ENCODE measurements at regions not wholly inside any gene's neighbourhood (a gene's known extent, or its start where the extent isn't known, plus 50 kb on each side); places are given as distances from the start of the nearest gene placed in this dataset.
A peak's percentile ranks its signal among the peaks of the same experiment; 100 is the strongest.
"Not testable (repeated sequence)": the region's sequence is repeated elsewhere in the genome, so short reads cannot be mapped to it uniquely, and the experiment has no call there.

DNA sequence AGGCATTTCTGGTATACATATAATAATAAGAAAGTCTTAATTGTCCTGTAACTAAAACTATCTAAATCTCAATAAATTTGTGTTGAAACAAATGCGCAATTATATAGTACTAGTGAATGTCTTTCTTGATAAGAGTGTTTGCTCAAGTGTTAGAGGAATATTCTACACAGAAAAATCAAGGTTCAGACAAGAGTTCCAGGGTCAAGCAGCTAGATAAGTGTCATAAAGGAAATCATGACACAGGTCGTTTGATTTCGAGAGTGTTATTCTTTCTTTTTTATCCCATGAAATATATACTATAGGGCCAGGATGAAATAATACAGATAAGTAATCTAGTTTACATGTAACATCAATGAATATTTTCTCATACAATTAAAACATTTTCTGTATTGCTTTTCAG, 366.1 kb downstream of the UTRN start:
- DNase-seq (ENCODE audit: low read depth, low spot score), result no peak

DNA sequence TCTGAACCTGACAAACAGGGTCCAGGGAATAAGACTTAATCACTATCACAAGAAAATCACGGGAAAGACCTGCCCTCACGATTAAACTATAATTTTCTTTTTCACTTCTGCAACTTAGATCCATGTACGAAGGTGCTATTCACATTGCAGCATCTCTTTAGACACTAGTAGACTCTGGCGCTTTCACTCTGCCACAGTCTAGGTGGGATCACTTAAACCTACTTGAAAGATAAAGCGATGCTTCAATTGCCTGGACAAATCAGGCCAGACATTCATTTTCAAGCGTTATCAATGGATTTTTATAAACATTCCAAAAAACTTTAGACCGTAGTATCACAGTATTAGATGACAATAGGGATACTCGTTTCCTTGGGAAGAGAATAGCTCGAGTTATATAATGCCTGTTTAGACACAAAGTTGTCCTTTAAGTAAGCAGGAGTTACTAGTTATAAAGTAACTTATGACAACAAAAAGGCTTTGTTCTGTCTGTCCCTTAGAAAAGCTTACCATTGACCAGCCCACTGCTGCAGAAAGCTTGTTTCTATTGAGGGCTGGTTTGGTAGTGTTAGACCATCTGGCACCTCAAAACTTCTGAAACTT, 367.3 kb downstream of the UTRN start:
- DNase-seq (ENCODE audit: low read depth, low spot score), result no peak

DNA sequence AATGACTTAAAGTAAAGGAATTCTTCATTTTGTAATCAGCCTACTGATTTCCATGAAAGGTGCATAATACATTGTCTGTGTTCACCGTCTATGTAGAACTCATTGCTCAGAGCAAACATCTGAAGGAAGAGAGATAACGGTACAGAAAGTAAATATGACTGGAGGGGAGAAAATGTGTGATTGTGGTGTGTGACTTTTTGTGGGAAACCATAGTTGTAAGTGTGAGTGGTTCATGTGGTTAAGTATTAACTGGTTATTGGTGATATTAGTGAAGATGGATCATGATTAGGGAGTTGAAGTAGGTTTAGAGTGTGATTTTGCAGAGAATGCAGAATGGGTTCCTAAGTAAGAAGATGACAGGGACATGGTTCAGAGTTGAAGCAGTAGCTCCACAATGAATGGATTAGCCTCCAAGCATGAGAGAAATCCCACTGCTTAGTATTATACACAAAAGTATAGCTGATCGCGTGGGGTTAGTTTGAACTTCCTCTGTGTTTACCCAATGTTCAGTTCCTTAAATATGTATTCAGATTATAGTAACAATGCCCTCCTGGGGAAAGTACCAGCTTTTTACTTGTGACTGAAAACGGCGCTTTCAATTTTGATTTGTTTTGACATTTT, 368.9 kb downstream of the UTRN start:
- no peak for DNase-seq (ENCODE audit: low read depth, low spot score)

DNA sequence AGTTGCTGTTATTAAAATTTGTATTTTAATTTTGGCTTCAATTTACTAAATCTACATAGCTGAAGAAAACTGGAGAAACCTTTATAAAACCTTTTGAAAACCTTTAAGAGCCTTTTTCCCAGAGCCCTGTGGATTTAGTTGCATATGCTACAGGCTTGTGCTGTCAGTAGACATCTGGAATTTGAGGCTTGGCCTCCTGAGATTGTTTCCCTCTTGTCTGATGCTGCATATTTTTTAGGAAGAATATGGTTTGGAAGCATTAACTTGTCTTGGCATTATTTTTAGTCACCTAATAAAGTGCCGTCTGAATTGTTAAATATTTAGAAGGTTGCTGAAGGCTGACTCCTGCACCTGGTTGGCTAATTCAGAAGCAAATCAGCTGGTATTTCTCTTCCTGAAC, 369.4 kb downstream of the UTRN start:
- DNase-seq (ENCODE audit: low read depth, low spot score), result no peak

DNA sequence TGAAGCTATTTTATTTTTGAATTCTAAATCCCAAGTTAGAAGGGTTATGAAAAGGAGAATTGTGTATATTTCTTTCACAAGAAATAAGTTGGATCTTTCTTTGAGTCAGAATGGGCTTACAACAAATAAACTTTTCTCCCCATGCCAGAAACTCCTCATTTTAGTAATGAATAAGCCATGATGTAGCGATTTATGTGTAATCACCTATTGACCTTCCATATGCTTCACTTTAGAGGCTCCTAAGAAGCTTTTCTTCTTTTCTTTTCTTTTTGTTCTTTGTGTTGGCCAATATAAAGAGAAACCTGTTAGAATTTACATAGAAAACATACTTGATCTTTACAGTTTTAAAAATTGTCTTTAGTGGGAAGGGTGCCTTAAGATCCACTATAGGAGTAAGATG, 370.2 kb downstream of the UTRN start:
- DNase-seq (ENCODE audit: low read depth, low spot score), result no peak

DNA sequence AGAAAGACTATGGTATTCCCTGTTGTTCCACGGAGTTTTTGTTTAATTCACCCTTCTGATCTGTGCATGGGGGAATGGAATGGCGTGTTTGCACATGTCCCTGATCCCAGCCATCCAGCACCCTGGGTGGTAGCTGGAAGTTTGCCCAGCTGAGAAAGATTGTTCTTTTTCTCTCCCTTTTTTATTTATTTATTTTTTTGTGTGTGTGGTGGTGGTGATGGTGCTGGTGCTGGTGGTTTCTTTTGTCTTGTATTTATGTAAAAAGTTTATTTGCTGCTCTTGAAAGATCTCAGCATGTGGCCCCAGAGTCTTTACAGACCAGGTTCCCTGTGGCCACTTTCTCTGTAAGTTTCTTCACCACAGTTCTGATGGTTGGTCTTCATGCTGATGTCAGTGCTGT, 372.6 kb downstream of the UTRN start:
- peak; percentile 45 for DNase-seq (ENCODE audit: low read depth, low spot score)

DNA sequence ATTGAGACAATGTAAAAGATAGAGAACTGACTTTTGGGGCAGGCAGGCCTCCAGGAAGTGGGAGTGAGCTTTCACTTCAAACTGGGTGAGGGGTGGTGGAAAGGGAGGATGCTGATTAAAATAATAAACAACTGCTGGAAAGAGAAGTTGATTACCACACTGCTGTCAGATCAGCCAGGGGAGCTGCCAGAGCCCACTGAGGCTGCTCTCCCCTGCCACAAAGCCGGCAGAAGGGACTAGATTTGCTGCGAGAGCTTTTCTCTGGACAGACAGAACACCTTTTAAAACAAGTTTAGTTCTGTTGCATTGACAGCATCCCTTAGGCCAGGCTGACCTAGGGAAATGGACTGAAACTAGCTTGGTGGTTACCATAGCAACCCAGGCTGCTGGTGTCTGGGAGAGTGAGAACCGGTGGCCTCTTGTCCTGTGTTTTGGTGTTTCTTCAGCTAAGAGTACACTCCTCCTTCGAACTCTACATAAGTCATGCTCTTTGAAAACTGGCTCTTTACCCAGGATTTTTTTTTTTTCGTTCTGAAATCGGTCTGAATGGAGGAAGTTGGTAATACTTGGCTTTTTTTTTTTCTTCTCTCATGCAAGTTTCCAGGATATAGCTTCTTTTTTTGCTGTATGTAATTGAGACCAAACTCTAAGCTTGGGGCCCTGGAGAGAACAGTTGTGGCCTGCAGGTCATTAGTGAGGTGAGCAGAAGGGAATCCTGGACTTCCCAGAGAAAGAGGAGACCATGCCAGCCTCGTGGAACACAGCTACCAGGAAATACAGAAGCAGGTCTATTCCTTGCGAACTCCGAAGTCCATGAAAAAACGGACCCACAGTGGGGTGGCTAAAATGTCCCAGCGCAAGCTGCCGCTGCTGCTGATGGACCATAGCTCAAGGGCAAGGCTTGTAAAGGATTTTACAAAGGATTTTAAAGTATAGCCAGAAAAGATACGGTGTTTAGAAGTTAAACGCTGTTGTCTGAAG, 374.4 kb downstream of the UTRN start:
- DNase-seq (ENCODE audit: low read depth, low spot score), result peak; percentile 64

DNA sequence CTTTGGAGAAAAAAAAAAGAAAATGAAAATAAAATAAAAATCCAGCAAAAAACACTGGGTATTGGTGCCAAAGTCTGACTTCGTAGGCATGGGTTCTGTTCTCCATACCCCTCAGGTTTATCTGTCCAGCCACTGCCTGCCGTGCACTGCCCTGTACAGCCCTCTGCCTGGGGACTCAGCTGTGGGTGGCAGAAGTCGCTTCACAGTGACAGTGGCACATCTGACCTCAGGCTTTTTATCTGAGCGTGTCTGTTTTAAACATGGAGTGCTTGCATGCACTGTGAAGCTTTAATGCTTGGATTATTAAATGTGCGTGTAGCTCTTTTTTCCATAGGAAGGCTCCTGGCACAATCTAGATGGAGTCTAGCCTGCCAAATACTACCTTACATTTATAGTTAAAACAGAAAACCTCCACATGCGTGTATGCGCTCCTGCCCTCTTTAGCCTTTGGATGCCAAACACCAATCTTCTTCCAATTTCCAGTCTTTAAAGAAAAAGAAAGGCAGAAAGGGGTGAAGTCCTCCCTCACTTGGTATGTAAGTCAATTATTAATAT, 375.5 kb downstream of the UTRN start:
- no peak for DNase-seq (ENCODE audit: low read depth, low spot score)

DNA sequence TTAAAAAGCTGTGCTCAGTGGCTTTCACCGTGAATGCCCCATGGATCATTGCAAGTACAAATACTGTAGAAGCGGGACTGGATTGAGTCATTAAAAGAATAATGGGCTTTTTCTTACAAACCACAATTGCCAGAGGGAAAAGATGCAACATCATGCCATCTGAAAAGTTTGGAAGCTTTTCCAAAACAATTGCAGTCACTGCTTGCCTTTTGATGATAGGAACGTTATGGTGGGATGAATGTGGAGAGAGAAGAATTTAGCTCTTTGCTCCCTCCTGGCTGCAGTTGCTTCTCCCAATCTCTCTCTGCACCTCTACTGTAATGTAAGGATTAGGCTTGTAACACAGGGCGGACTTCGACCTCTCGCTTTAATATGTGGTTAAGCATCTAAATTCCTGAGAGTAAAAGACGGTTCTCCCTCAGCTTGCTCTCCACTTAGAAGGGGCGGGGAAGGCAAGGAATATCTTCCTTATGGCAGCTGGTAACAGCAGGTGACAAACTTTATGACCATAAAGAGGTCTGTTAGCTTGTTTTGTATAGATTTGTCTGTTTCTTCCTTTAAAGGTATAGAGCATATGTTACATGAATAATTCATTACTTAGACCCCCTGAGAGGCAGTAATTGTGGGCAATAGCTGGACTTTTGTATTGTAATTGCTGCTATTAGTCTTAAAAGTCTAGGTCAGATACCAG, 376.1 kb downstream of the UTRN start:
- DNase-seq (ENCODE audit: low read depth, low spot score), result peak; percentile 35

DNA sequence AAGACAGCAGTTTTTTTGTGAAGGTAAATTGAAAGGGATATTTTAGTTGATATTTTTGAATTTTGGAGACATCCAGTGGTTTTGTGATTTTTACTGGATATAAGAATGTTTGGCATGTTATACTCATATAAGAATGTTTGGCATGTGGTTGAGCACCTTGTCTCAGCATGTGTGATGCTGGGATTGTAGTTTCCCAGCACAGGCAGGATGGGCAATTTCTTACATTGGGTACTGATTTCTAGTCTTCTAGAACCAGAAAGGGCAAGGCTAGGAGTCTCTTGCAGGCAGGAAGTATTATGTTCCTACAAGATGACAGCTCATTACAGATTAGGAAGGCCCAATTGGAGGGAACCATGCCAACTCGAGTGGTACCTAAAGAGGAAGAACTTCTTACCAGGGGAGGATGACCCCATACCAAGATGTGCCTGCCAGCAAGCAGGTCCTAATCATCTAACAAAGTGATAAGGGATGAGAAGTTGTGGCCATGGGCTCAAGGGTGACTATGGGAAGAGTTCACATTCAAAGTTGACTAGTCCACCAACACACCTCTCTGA, 377.8 kb downstream of the UTRN start:
- DNase-seq (ENCODE audit: low read depth, low spot score), result no peak

DNA sequence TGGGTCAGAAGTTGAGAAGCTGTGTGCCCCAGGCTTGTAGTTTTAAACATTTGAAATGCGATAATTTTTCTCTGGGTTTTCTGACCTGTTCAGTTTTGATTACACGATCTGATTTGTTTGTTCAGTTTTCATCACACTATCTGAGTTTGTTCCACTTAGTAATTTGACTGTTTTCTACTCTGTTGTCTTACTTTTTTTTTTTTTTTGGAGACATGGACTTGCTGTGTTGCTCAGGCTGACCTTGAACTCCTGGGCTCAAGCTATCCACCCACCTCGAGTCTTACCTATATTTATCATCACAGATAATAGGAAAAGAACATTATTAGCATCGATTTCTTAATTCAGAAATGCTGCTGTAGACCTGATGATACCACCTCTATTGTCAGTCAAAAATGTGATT, 379.1 kb downstream of the UTRN start:
- no peak for DNase-seq (ENCODE audit: low read depth, low spot score)

DNA sequence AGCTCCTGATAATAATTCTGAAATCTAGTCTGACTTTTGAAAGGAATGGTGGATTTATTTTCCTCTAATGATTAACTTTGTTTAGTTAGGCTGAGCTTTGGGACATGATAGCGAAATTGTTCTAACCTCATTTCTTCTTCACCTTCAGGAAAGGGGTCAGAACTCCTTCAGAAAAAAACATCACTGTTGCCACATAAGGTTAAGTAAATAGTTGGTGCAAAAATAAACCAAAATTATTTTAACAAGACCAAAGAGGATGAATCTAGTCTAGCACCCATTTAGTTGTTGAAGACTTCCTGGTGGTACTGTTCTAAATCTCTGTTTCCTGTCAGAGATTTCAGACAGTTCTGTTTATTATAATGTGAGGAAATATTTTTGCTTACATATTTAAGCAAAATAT, 379.8 kb downstream of the UTRN start:
- DNase-seq (ENCODE audit: low read depth, low spot score), result no peak

DNA sequence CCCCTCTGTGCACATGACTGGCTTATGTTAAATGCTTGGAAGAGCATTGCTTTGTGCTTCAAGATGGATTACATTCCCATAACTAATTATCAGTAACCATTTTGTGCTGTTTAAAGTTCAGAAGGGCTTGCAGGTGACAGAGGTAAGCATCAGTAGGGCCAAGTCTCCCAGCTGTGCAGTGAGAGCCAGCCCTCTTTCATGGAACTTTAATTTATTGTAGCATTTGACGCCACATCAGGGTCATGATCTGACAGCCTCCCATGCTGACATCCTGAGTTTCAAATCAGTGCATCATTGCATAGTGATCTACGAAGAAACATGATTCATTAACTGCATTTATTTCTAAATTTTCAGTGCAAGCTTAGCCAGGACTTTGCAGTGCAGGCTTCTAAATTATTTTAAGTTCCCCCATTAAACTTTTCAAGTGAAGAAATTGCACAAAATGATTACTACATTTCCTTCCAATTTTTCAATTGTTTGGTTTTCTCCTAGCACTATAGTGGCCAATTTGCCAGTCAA, 380.9 kb downstream of the UTRN start:
- DNase-seq (ENCODE audit: low read depth, low spot score), result no peak

DNA sequence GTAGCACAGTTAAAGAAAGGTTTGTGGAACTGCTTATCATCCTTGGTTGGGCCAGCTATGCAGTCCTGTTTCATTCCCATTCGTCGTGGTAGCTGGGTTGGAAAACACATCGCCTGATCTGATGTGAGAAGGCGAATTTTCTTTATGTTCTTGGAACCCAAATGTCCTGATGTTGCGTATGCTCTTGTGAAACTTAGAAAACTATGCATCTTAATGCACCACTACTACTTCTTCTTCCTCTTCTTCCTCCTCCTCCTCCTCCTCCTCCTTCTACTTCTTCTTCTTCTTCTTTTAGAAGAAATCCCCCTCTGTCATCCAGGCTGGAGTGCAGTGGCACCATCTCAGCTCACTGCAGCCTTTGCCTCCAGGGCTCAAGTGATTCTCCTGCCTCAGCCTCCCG, 381.6 kb downstream of the UTRN start:
- DNase-seq (ENCODE audit: low read depth, low spot score), result no peak

DNA sequence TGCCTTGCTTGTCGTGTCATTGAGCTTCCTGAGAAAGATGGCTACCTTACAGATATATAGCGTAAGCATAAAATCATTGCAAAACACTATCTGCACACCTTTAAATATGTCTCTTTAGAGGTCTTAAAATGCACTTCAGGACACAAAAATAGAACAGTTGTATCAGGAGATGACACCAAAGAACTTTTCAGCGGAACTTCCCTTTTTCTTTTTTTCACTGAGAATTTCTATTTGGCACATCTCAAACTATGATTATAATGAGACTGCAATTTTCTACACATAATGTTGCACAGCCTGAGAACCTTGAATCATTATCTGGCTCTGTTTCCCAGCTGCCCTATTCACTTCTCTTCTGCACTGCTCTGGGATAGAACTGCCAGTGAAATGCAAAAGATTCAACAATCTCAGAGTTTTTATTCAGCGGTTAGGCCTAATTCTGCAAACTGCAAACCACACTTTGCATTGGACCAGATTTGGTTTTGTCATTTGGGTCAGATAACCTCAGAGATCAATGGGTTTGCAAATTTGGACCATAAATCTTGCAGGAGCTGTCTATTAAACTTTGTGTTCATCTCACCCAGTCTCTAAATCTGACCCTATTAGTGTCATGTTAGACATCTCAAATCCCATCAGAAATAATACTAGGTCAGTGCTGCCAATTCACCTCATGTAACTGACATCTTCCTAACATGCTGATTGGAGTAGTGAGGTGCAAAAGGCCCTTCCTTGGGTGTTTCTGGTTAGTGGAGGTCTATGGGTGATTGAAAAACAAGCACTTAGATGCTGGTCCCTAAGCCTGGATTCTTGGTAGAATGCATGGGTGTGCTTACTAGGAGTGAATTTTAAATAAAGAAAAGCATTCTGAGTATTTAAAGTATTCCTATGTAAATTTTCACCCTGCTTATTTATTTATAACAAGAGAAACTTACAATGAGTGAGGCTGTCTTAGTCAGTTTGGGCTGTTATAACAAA, 382.7 kb downstream of the UTRN start:
- DNase-seq (ENCODE audit: low read depth, low spot score), result no peak

DNA sequence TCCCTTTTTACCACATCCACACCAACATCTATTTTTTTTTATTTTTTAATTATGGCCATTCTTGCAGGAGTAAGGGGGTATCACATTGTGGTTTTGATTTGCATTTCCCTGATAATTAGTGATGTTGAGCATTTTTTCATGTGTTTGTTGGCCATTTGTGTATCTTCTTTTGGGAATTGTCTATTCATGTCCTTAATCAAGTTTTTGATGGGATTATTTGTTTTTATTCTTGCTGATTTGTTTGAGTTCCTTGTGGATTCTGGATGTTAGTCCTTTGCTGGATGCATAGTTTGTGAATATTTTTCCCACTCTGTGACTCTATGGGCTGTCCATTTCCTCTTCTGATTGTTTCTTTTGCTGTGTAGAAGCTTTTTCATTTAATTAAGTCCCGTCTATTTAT, 385.1 kb downstream of the UTRN start:
- not testable (repeated sequence) for DNase-seq (ENCODE audit: low read depth, low spot score)

DNA sequence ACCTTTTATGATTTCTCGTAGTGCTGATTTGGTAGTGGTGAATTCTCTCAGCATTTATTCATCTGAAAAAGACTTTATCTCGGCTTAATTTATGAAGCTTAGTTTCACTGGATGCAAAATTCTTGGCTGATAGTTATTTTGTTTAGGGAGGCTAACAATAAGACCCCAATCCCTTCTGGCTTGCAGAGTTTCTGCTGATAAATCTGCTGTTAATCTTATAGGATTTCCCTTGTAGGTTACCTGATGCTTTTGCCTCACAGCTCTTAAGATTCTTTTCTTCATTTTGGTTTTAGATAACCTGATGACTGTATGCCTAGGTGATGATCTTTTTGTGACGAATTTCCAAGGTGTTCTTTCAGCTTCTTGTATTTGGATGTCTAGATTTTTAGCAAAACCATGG, 388.7 kb downstream of the UTRN start:
- DNase-seq (ENCODE audit: low read depth, low spot score), result no peak

DNA sequence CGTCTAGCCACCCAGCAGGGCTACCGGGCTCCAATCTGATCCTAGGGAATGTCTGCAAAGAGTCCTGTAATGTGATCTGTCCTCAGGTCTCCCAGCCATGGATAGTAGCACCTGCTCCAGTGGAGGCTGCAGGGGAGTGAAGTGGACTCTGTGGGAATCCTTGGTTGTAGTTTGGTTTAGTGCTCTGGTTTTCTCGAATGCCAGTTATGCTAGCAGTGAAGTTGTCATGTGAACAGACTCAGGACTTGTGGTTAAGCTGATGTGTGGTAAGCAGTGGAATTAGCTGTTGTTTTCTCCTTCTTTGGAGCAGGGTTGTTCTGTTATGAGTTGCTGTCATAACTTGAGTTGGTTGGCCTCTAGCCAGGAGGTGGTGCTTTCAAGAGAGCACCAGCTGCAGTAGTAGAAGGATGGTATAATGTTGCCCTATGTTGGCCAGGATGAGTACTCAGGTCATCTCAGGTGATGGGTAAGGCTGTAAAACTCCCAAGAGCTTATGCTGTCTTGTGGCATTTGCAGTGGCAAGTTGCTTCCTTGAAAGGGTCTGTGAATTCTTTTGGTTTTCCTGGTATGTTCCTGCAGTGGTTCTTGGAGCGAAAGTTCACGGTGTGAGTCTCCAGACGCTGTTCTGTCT, 390.2 kb downstream of the UTRN start:
- no peak for DNase-seq (ENCODE audit: low read depth, low spot score)

DNA sequence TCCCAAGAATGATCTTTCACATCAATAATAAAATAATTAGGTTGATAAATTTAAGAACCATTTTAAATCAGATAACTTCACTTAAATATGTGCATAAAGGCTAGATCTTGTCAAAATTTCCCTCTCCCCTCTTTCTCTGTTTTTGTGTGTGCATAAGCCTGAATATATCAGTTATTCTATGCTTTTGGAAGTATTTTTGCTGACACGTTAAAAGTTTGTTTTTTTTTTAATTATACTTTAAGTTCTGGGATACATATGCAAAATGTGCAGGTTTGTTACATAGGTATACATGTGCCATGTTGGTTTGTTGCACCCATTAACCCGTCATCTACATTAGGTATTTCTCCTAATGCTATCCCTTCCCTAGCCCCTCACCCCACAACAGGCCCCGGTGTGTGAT, 391.2 kb downstream of the UTRN start:
- DNase-seq (ENCODE audit: low read depth, low spot score), result not testable (repeated sequence)

DNA sequence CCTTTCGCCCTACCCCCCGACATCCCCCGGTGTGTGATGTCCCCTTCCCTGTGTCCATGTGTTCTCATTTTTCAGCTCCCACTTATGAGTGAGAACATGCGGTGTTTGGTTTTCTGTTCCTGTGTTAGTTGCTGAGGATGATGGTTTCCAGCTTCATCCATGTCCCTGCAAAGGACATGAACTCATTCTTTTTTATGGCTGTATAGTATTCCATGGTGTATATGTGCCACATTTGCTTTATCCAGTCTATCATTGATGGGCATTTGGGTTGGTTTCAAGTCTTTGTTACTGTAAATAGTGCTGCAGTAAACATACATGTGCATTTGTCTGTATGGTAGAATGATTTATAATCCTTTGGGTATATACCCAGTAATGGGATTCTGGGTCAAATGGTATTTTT, 392.1 kb downstream of the UTRN start:
- not testable (repeated sequence) for DNase-seq (ENCODE audit: low read depth, low spot score)

Data from iPS DF 19.7 (cell line).